ENCODE measurements at regions not wholly inside any gene's neighbourhood (a gene's known extent, or its start where the extent isn't known, plus 50 kb on each side); places are given as distances from the start of the nearest gene placed in this dataset.

- TF ChIP-seq POLR2A (IDR thresholded peaks at IDR 0.05; ENCODE audit: low read length) (no peak), GATA1 (IDR thresholded peaks at IDR 0.05; ENCODE audit: low read depth, low read length) (no peak)
- no peak for DNase-seq
Observed at GRCh38 chr16:86802013-86802412, 223.7 kb downstream of the FOXL1 start.

- TF ChIP-seq GATA1 (IDR thresholded peaks at IDR 0.05; ENCODE audit: low read depth, low read length), result no peak
- no peak for TF ChIP-seq POLR2A (IDR thresholded peaks at IDR 0.05; ENCODE audit: low read length)
- no peak for DNase-seq
Observed at GRCh38 chr16:86805188-86805587, 226.8 kb downstream of the FOXL1 start.

GRCh38 chr16:86806181-86806837, 228.0 kb downstream of the FOXL1 start:
- DNase-seq, result no peak

DNA sequence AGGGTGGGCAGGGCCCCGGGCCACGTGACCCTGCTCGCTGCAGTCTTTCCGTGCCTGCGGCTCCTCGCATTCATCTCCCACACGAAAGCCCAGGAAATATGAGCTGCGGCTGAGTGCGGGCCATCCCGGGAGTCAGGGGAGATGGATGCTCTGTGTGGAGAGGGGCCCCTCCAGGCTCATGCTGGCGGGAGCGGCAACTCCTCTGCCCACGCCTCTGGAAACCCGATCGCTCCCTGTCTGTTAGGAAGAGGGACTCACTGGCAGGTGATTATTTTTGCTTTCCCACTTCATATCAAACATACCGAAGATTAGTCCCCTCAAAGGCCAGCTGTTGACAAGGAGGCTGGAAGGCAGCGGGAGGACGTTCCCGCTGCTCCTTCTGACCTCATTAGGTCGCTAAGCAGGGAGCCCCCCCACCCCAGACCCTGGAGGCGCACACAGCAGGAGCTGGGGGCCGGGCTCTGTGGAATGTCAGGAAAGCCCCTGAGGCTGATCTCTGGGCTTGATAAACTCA, 228.5 kb downstream of the FOXL1 start:
- TF ChIP-seq POLR2A (IDR thresholded peaks at IDR 0.05; ENCODE audit: low read length) (no peak), GATA1 (IDR thresholded peaks at IDR 0.05; ENCODE audit: low read depth, low read length) (no peak)
- no peak for DNase-seq

More at GRCh38 chr16:86806181-86806837, 228.0 kb downstream of the FOXL1 start:
- TF ChIP-seq POLR2A (IDR thresholded peaks at IDR 0.05; ENCODE audit: low read length) (no peak), GATA1 (IDR thresholded peaks at IDR 0.05; ENCODE audit: low read depth, low read length) (no peak)

DNA sequence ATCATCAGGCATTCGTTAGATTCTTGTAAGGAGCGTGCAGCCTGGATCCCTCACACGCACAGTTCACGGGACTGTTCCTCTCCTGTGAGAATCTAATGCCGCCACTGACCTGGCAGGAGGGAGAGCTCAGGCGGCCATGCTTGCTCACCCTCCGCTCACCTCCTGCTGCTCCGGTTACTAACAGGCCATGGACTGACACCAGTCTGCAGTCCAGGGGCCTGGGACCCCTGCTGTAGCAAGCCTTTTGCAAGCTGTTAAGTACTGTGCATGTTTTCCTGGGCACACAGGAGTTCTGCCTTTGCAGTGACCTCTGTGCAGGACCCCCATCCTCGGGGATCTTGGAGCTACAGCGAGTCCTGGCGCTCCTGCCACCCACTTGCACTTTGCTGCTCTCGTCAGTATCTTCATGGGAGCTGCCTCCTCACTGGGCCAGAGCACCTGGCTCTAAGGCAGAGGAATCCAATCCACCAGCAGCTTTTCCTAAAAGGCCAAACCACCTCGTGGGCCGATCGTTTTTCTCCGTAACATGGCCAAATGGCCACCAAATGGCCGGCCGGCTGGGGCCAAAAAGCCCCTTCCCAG, 230.6 kb downstream of the FOXL1 start:
- no peak for DNase-seq
- TF ChIP-seq POLR2A (IDR thresholded peaks at IDR 0.05; ENCODE audit: low read length) (no peak), GATA1 (IDR thresholded peaks at IDR 0.05; ENCODE audit: low read depth, low read length) (no peak)

GRCh38 chr16:86809458-86809955, 231.2 kb downstream of the FOXL1 start:
- TF ChIP-seq GATA1 (IDR thresholded peaks at IDR 0.05; ENCODE audit: low read depth, low read length), result no peak
- TF ChIP-seq POLR2A (IDR thresholded peaks at IDR 0.05; ENCODE audit: low read length), result no peak
- no peak for DNase-seq

GRCh38 chr16:86810062-86810461, 231.7 kb downstream of the FOXL1 start:
- DNase-seq, result no peak
- no peak for TF ChIP-seq POLR2A (IDR thresholded peaks at IDR 0.05; ENCODE audit: low read length)
- no peak for TF ChIP-seq GATA1 (IDR thresholded peaks at IDR 0.05; ENCODE audit: low read depth, low read length)

DNA sequence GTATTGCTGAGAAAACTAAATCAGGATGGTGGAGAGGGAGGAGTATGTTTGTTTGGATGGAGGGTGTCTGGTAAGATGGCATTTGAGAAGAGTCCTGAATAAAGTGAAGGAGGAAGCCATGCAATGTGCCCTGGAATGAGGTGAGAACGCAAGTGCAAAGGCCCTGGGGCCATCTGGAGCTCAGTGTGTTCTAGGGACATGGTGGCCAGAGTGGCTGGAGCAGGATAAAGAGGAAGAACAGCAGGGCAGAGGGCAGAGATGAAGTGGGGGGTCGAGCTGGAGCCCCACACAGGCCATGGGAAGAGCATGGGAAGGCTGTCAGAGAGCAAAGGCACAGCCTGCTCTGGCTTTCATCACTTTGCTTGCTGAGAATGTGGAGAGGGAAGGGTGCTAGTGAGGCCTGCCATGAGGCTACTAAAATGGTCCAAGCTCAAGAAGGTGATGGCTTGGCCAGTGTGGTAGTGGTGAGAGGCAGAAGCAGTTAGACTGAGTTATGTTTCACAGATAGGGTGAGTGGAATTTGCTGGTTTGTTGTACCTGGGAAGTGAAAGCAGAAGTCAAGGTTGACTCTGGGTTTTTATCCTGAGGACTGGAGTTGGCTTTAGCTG, 234.1 kb downstream of the FOXL1 start:
- TF ChIP-seq GATA1 (IDR thresholded peaks at IDR 0.05; ENCODE audit: low read depth, low read length) (no peak), POLR2A (IDR thresholded peaks at IDR 0.05; ENCODE audit: low read length) (no peak)
- no peak for DNase-seq

GRCh38 chr16:86814256-86814655, 235.9 kb downstream of the FOXL1 start:
- TF ChIP-seq POLR2A (IDR thresholded peaks at IDR 0.05; ENCODE audit: low read length) (no peak), GATA1 (IDR thresholded peaks at IDR 0.05; ENCODE audit: low read depth, low read length) (no peak)
- DNase-seq, result no peak

DNA sequence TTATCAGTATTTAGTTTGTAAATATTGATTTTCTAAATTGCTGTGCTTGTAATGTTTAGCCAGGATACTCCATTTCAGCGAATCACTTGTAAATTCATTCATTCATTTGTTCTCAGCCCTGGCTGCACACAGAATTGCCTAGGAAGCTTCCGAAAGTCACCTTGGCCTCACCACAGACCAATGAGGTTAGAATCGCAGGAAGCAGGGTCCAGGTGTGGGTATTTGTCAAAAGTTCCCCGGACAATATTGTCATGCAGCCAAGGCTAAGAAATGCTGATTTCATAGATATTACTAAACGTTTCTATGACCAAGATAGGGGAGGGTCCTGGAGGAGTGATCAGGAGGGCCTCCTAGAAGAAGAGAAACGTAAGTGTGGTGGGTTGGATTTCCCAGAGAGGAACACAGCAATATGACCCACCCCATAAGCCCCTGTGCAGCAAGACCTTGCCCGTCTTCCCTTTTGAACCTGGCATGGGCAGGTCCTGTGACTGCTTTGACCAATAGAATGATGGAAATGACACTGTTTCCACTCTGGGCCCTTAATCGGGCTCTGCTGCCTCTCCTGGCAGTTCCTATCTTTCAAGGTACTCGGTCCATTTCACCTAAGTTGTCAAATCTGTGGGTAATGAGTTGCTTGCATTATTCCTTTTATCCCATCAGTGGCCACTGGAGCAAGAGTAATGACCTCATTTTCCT, 238.7 kb downstream of the FOXL1 start:
- TF ChIP-seq GATA1 (IDR thresholded peaks at IDR 0.05; ENCODE audit: low read depth, low read length) (no peak), POLR2A (IDR thresholded peaks at IDR 0.05; ENCODE audit: low read length) (no peak)
- DNase-seq, result no peak

- no peak for TF ChIP-seq GATA1 (IDR thresholded peaks at IDR 0.05; ENCODE audit: low read depth, low read length)
- no peak for TF ChIP-seq POLR2A (IDR thresholded peaks at IDR 0.05; ENCODE audit: low read length)
- DNase-seq, result peak; percentile 20 to 61
Observed at GRCh38 chr16:86818671-86819532, 240.6 kb downstream of the FOXL1 start.

- DNase-seq, result no peak
- TF ChIP-seq GATA1 (IDR thresholded peaks at IDR 0.05; ENCODE audit: low read depth, low read length), result no peak
- TF ChIP-seq POLR2A (IDR thresholded peaks at IDR 0.05; ENCODE audit: low read length), result no peak
Observed at GRCh38 chr16:86819533-86819892, 241.2 kb downstream of the FOXL1 start.

DNA sequence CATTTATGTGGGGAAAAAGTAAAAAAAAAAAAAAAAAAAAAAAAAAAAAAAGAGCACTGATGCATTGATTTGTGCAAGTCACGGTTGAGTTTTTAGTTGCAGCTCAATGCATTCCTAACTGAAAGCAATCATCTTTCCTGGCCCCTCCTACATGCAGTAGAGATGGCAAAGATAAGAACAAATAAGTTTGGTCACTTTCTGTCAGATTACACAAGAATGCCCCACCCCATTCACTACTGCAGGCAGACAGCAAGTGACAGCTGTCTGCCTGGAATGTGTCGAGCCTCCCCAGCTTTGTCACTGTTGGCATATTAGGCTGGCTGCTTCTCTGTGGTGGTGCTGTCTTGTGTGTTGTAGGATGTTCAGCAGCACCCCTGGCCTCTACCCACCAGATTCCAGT, 243.5 kb downstream of the FOXL1 start:
- no peak for DNase-seq
- TF ChIP-seq GATA1 (IDR thresholded peaks at IDR 0.05; ENCODE audit: low read depth, low read length) (no peak), POLR2A (IDR thresholded peaks at IDR 0.05; ENCODE audit: low read length) (no peak)

All from erythroblast (primary cell).